Stimulated activated CD4-positive, alpha-beta T cell treated with anti-CD3 and anti-CD28 coated beads, Interleukin-12 subunit alpha, Interleukin-12 subunit beta, amount 100 ng/mL, for 4 hours (primary cell): ENCODE measurements at regions not wholly inside any gene's neighbourhood (a gene's known extent, or its start where the extent isn't known, plus 50 kb on each side); places are given as distances from the start of the nearest gene placed in this dataset.
A peak's percentile ranks its signal among the peaks of the same experiment; 100 is the strongest.
"Not testable (repeated sequence)": the region's sequence is repeated elsewhere in the genome, so short reads cannot be mapped to it uniquely, and the experiment has no call there.

ENCODE experiments used
- DNase-seq: peaks from one replicate; pipeline ENCODE4 v3.0.0-alpha.2; 2020

GRCh38 chr11:116397602-116398084 is 375.1 kb downstream of the BUD13 start:
- no peak for DNase-seq

GRCh38 chr11:116396331-116396730 is 376.5 kb downstream of the BUD13 start:
- no peak for DNase-seq

DNA sequence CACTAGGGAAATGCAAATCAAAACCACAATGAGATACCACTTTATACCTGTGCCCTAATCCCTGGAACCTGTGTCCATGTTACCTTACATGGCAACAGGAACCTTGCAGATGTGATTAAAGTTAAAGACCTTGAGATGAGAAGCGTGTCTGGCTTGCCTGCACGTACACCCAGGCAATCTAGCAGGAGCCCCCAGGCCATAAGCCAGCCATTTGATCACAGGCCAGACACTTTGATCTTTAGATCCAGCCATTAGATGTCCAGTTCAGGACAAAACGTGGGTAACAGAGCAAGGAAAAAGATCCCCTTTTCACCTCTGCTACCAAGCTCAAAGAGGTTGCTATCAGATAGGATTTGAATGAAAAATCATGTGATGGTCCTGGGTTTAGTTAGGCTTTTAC is 378.8 kb downstream of the BUD13 start:
- DNase-seq: no peak

GRCh38 chr11:116390963-116391362 is 381.8 kb downstream of the BUD13 start:
- no peak for DNase-seq

- DNase-seq: no peak
These were observed 384.6 kb downstream of the BUD13 start for GRCh38 chr11:116388146-116388545.

- DNase-seq: no peak
These were observed 385.1 kb downstream of the BUD13 start for GRCh38 chr11:116387641-116388040.

DNA sequence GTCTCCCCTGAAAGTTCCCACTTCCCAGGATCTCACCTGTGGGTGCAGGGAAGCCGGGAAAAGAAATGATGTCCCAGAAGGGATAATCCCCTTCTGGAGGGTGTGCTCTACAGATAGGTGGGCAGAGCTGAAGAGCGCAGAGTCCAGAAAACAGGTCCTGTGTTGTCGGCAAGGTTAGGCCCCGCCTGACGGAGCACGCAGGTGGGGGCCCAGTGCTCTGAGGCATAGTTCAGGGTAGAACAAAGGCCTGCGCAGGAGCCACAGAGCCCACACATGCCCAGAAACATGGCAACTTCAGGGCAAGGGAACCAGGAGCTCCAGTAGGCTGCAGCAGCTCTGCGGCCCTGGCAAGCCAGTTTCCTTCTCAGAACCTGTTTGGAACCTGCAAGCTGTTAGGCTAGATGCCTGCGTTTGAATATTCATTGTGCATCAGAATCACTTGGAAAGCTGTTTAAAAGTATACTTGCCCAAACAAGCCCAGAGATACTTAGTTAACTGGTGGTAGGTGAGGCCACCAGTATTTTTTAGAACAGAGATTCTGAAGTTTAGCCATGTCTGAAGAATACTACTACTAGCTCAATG is 386.6 kb downstream of the BUD13 start:
- no peak for DNase-seq

DNA sequence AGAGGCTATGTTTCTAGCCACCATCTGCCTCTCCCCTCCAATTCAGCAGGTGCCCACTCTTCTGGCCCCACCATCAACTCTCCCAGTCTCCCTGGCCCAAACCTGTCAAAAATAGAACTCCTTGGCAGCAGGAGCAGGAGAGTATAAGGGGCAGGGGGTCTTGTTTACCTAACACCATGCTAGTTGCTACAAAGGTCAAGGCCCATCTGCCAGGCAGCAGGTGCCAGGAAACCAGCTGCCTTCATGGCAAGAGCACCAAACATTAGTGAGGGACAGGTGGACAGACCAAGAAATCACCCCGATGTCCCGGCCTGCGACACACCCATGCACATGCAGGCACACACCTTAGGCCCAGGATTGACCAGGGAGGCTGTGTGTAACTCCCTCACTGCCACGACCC is 387.9 kb downstream of the BUD13 start:
- DNase-seq: no peak

- DNase-seq: no peak
These were observed 388.4 kb downstream of the BUD13 start for GRCh38 chr11:116384407-116384806.

GRCh38 chr11:116379185-116379828 is 393.5 kb downstream of the BUD13 start:
- DNase-seq: peak; percentile 2

GRCh38 chr11:116376547-116376946 is 396.2 kb downstream of the BUD13 start:
- no peak for DNase-seq

DNA sequence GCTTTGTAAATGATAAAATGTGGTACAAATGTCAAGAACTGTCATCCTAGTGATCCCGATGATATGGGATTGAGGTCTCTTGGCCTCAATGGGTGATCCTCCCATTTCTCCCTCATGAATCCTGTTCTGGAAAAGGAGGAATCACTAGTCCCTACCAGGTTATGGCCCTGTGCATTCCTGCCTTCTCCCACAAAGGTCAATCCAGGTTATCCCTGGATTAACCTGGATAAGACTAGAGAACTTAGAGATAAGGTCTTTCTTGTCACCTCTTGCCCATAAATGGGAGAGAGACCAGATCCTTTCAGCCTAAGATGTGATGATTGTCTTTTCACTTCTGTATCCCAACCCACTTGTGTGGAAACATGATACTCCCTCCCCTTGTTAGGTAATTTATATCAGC is 396.7 kb downstream of the BUD13 start:
- no peak for DNase-seq

GRCh38 chr11:116375221-116375620 is 397.6 kb downstream of the BUD13 start:
- no peak for DNase-seq

GRCh38 chr11:116374085-116374484 is 398.7 kb downstream of the BUD13 start:
- no peak for DNase-seq

DNA sequence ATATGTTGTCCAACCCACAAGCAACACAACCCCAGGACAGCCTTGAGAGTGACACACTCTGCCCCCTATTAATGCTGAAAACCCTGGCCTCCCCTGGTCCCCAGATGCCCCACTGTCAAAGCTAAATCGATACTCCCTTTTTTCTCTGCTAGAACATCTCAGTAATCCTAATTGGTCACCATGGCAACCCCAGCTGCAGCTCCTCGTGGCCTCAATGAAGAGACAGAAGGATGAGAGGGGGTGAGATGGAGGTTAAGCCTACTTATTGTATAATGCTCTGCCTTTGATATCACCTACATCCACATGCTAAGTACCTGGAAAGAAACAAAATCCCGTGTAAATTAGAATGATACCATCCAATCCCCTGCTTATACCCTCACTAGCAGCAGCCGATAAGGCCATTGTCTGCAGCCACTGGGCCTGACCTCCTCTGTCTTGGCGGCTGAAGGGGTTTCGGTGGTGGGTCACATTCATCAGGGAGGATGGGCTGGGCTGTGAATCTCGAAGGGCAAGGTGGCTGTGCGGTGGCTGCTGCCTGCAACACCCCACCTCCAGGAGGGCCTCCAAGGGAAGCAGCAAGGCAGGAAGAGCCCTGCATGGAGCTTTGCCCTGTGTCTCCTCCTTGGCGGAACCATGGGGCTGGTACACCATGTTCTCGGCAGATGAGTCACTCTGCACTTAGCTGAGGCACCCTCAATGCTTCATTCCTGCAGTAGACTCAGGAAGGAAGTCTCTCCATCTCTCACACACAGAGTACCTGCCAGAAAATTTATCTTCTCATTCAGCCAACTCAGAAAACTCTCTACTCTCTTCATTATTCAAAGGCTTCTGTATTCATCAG is 399.5 kb downstream of the BUD13 start:
- no peak for DNase-seq

- DNase-seq: no peak
These were observed 401.6 kb downstream of the BUD13 start for GRCh38 chr11:116371146-116371545.

GRCh38 chr11:116368784-116369183 is 404.0 kb downstream of the BUD13 start:
- DNase-seq: no peak

- DNase-seq: no peak
These were observed 405.7 kb downstream of the BUD13 start for GRCh38 chr11:116366980-116367645.

- no peak for DNase-seq
These were observed 406.3 kb downstream of the BUD13 start for GRCh38 chr11:116366451-116366850.

- not testable (repeated sequence) for DNase-seq
These were observed 407.9 kb downstream of the BUD13 start for GRCh38 chr11:116364925-116365324.

GRCh38 chr11:116364348-116364747 is 408.4 kb downstream of the BUD13 start:
- DNase-seq: no peak

DNA sequence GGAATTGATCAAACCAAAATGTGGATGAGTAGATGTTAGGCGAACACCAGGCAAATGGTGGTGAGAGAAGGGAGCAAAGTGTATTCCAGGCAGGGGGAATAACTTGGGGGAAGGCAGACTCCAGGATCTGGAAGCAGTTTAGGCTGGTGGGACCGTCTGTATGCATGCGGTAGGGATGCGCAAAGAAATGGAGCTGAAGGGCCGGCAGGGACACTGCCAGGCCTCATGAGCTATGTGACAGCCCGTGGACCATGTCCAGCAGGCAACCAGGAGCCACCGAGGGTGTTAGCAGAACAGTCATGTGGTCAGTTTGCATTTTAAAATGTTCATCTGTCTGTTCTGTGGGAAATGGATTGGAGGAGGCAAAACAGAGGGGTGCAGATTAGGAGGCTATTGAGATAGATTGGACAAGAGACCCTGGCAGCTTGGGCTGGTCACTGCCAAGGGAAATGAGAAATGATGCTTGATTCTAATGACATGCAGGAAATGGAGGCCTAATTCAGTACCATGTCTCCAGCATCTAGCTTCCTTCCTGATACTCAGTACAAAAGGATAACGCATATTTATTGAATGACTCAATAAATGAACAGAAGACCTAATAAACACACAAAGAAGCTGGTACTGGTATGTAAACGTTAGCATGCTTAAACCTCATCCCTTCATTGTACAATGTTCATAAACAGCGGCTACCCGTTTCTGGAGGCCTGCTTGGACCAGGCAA is 412.4 kb downstream of the BUD13 start:
- DNase-seq: no peak
